Neural cell (in vitro differentiated cells): ENCODE measurements at regions not wholly inside any gene's neighbourhood (a gene's known extent, or its start where the extent isn't known, plus 50 kb on each side); places are given as distances from the start of the nearest gene placed in this dataset.

Experiments used
- H2AFZ ChIP-seq: fragments of 200-600, 300-800 bp; sonication (generic), shearing (Covaris generic); 2 replicates; pipeline ENCODE4 v1.6.0; 2014; ENCODE audit warnings: low read depth, mild to moderate bottlenecking, antibody characterized with exemption, low read length, moderate library complexity
- H3F3A ChIP-seq: fragments of 200-600 bp; shearing (Covaris generic); 2 replicates; pipeline ENCODE4 v1.6.1; 2016; ENCODE audit warnings: mild to moderate bottlenecking, moderate library complexity, mixed read lengths, antibody characterized with exemption, low read length; ENCODE audit not compliant: insufficient read depth, poor library complexity, severe bottlenecking
- H3K27ac ChIP-seq: fragments of 200-600, 300-800 bp; sonication (generic), shearing (Covaris generic); 2 replicates; pipeline ENCODE4 v1.5.1; 2014; ENCODE audit warnings: mild to moderate bottlenecking, low read length, moderate library complexity
- H3K27me3 ChIP-seq: fragments of 300-800, 200-600 bp; sonication (generic), shearing (Covaris generic); 2 replicates; pipeline ENCODE4 v1.6.0; 2014; ENCODE audit warnings: mild to moderate bottlenecking, low read depth, low read length, moderate library complexity; ENCODE audit not compliant: insufficient read depth
- H3K36me3 ChIP-seq: fragments of 300-800, 200-600 bp; sonication (generic), shearing (Covaris generic); 2 replicates; pipeline ENCODE4 v1.5.1; 2014; ENCODE audit warnings: mild to moderate bottlenecking, antibody characterized with exemption, low read length, moderate library complexity; ENCODE audit not compliant: insufficient read depth
- H3K4me2 ChIP-seq: fragments of 300-800, 200-600 bp; sonication (generic), shearing (Covaris generic); 2 replicates; pipeline ENCODE4 v1.6.0; 2014; ENCODE audit warnings: mild to moderate bottlenecking, low read length
- H3K4me3 ChIP-seq: fragments of 300-800, 200-600 bp; sonication (generic), shearing (Covaris generic); 2 replicates; pipeline ENCODE4 v1.5.1; 2014; ENCODE audit warnings: mild to moderate bottlenecking, low read length, moderate library complexity
- H3K79me2 ChIP-seq: fragments of 200-600 bp; shearing (Covaris generic); replicated peaks from 2 replicates; pipeline ENCODE4 v1.6.0; 2014; ENCODE audit warnings: mild to moderate bottlenecking, low read length, moderate library complexity; ENCODE audit not compliant: insufficient read depth
- H3K9ac ChIP-seq: fragments of 300-800, 200-600 bp; sonication (generic), shearing (Covaris generic); 2 replicates; pipeline ENCODE4 v1.6.1; 2016; ENCODE audit warnings: mild to moderate bottlenecking, low read length, mixed read lengths
- H3K9me2 ChIP-seq: fragments of 200-600 bp; shearing (Covaris generic); 2 replicates; pipeline ENCODE4 v1.6.1; 2016; ENCODE audit warnings: mild to moderate bottlenecking, low read length, mixed read lengths; ENCODE audit not compliant: insufficient read depth
- H3K9me3 ChIP-seq: fragments of 200-600, 300-800 bp; sonication (generic), shearing (Covaris generic); 2 replicates; pipeline ENCODE4 v1.6.1; 2016; ENCODE audit warnings: mild to moderate bottlenecking, mixed run types, low read length, moderate library complexity, mixed read lengths
- H4K20me1 ChIP-seq: fragments of 200-600 bp; shearing (Covaris generic); 2 replicates; pipeline ENCODE4 v1.6.1; 2016; ENCODE audit warnings: mild to moderate bottlenecking, mixed run types; ENCODE audit not compliant: insufficient read depth
- CTCF ChIP-seq: fragments of 450-650 bp; IDR thresholded peaks from 2 replicates; pipeline ENCODE4 v1.5.1; 2014; ENCODE audit warnings: antibody characterized with exemption, mild to moderate bottlenecking, moderate library complexity; ENCODE audit not compliant: poor library complexity, severe bottlenecking
- EP300 ChIP-seq: fragments of 450-650 bp; conservative IDR thresholded peaks from 2 replicates; pipeline ENCODE4 v1.6.1; 2014; ENCODE audit warnings: antibody characterized with exemption, mild to moderate bottlenecking, moderate library complexity; ENCODE audit not compliant: poor library complexity, severe bottlenecking
- EZH2 ChIP-seq: fragments of 200-600, 300-800 bp; shearing (Covaris generic), sonication (generic); IDR thresholded peaks from 2 replicates; pipeline ENCODE4 v1.6.1; 2014; ENCODE audit warnings: antibody characterized with exemption, low read length, borderline replicate concordance, mild to moderate bottlenecking; ENCODE audit not compliant: insufficient read depth, poor library complexity, severe bottlenecking
- MXI1 ChIP-seq: fragments of 450-650 bp; conservative IDR thresholded peaks from 2 replicates; pipeline ENCODE4 v1.6.1; 2014; ENCODE audit warnings: antibody characterized with exemption, mild to moderate bottlenecking; ENCODE audit not compliant: poor library complexity, severe bottlenecking
- POLR2AphosphoS5 ChIP-seq: IDR thresholded peaks from 2 replicates; pipeline ENCODE4 v1.6.1; 2012
- RAD21 ChIP-seq: fragments of 450-650 bp; conservative IDR thresholded peaks from 2 replicates; pipeline ENCODE4 v1.6.1; 2014; ENCODE audit warnings: antibody characterized with exemption, mild to moderate bottlenecking, moderate library complexity
- SMC3 ChIP-seq: fragments of 450-650 bp; conservative IDR thresholded peaks from 2 replicates; pipeline ENCODE4 v1.6.1; 2014; ENCODE audit warnings: antibody characterized with exemption, mild to moderate bottlenecking, moderate library complexity; ENCODE audit not compliant: poor library complexity
- TAF1 ChIP-seq: IDR thresholded peaks from 2 replicates; pipeline ENCODE4 v1.6.1; 2012; ENCODE audit warnings: low read depth
- TF ChIP-seq, protein P1 (sequence below): IDR thresholded peaks from 2 replicates; pipeline ENCODE4 v1.6.1; 2012; ENCODE audit warnings: borderline replicate concordance

DNA sequence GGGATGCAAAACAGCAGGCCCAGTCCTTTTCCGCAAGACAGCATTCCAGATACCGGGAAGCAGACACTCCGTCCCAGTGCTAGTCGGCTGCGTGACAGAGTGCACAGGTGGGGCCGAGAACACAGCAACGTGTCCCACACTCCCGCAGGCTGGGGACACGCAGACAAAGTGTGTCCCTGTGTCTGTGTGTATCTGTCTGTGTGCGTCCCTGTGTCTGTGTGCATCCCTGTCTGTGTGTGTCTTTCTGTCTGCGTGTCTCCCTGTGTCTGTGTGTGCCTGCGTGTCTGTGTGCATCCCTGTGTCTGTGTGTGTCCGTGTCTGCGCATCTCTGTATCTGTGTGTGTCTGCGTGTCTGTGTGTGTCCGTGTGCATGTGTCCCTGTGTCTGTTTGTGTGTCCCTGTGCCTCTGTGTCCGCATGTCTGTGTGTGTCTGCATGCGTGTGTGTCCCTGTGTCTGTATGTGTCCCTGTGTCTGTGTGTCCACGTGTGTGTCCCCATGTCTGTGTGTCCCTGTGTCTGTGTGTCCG lies 137.0 kb downstream of the MRPL36 start:
- H3K27me3 ChIP-seq: peaks cover 8% of the 10 kb centered on the region
- TF ChIP-seq RAD21: no peak
- no peak for TF ChIP-seq EZH2
- TF ChIP-seq CTCF: no peak
- TF ChIP-seq POLR2AphosphoS5: no peak
- TF ChIP-seq TAF1: no peak
- no peak for TF ChIP-seq MXI1
- TF ChIP-seq, protein P1, sequence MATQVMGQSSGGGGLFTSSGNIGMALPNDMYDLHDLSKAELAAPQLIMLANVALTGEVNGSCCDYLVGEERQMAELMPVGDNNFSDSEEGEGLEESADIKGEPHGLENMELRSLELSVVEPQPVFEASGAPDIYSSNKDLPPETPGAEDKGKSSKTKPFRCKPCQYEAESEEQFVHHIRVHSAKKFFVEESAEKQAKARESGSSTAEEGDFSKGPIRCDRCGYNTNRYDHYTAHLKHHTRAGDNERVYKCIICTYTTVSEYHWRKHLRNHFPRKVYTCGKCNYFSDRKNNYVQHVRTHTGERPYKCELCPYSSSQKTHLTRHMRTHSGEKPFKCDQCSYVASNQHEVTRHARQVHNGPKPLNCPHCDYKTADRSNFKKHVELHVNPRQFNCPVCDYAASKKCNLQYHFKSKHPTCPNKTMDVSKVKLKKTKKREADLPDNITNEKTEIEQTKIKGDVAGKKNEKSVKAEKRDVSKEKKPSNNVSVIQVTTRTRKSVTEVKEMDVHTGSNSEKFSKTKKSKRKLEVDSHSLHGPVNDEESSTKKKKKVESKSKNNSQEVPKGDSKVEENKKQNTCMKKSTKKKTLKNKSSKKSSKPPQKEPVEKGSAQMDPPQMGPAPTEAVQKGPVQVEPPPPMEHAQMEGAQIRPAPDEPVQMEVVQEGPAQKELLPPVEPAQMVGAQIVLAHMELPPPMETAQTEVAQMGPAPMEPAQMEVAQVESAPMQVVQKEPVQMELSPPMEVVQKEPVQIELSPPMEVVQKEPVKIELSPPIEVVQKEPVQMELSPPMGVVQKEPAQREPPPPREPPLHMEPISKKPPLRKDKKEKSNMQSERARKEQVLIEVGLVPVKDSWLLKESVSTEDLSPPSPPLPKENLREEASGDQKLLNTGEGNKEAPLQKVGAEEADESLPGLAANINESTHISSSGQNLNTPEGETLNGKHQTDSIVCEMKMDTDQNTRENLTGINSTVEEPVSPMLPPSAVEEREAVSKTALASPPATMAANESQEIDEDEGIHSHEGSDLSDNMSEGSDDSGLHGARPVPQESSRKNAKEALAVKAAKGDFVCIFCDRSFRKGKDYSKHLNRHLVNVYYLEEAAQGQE: no peak
- no peak for TF ChIP-seq EP300
- no peak for TF ChIP-seq SMC3

DNA sequence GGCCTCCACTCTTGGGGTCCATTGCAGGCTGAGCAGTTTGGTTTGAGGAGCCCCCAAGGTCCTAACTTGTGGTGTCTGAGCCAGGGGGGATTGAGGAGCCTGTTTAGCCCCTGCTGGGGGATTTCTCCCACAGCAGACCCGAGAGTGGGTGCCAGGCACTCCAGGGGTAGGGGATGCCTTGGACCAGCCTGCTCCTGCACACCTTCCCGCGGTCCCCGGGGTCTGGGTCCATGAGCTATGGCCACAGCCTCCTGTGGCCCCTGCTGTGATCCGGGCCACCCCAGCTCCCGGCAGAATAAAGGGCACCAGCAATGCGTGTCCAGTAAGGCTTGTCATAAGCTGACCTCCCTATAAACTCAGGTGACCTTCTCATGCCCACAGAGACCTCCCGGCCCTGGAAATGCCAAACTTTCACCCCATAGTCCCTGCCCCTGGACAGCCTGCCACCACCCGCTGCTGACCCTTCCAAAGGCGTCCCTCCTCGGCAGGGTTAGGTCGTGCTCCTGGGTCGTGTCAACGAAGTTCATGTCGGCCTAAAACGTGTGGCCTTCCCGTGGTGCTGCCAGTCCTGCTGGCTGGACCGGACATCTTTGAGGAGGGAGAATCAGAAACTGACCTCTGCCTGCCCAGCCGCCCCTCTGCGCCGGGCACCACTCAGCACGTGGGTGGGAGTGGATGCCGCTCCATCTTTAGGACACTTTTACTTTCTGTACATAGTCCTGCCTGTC lies 137.6 kb downstream of the MRPL36 start:
- no peaks in the 10 kb centered on the region for H3K9me3 ChIP-seq
- H3K9ac ChIP-seq: no peak overlapping the region
- no peak overlapping the region for H2AFZ ChIP-seq
- no peak overlapping the region for H3K4me3 ChIP-seq
- no peaks in the 10 kb centered on the region for H3K79me2 ChIP-seq
- TF ChIP-seq EP300: no peak
- no peak for TF ChIP-seq SMC3
- no peak for TF ChIP-seq RAD21
- TF ChIP-seq, protein P1: no peak
- TF ChIP-seq CTCF: no peak
- TF ChIP-seq EZH2: no peak
- no peak for TF ChIP-seq TAF1
- TF ChIP-seq POLR2AphosphoS5: no peak
- TF ChIP-seq MXI1: no peak
- peaks cover 6% of the 10 kb centered on the region for H3K27me3 ChIP-seq
- H3K4me2 ChIP-seq: no peak overlapping the region
- no peaks in the 10 kb centered on the region for H3F3A ChIP-seq
- H4K20me1 ChIP-seq: no peaks in the 10 kb centered on the region
- no peak overlapping the region for H3K27ac ChIP-seq
- no peaks in the 10 kb centered on the region for H3K9me2 ChIP-seq
- no peaks in the 10 kb centered on the region for H3K36me3 ChIP-seq

More for the DNA sequence above, 137.0 kb downstream of the MRPL36 start:
- H3K9me2 ChIP-seq: no peaks in the 10 kb centered on the region
- no peaks in the 10 kb centered on the region for H3K9me3 ChIP-seq
- H3K36me3 ChIP-seq: no peaks in the 10 kb centered on the region
- H2AFZ ChIP-seq: no peak overlapping the region
- no peaks in the 10 kb centered on the region for H4K20me1 ChIP-seq
- no peak overlapping the region for H3K27ac ChIP-seq
- no peaks in the 10 kb centered on the region for H3F3A ChIP-seq
- H3K4me2 ChIP-seq: no peak overlapping the region
- H3K4me3 ChIP-seq: no peak overlapping the region
- no peaks in the 10 kb centered on the region for H3K79me2 ChIP-seq
- H3K9ac ChIP-seq: no peak overlapping the region
